ENCODE measurements at regions not wholly inside any gene's neighbourhood (a gene's known extent, or its start where the extent isn't known, plus 50 kb on each side); places are given as distances from the start of the nearest gene placed in this dataset.

DNA sequence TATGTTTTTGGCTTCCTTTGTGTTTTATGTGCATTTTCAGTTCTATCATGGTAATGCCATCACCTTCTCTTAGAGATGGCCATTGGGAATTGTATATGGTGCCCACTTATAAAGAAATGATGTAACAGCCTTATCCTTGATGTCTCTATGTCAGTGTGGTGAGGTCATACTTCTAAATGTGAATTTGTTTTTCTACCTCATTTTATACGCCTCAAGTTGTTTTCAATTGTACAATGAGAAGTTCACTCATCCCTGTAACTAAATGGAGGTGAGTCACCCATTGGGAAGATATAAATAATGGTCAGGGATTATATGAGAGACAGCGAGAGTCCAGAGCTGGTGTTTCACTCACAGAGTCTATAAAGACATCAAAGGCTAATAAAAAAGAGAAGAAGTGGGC lies 402.4 kb downstream of the AGTPBP1 start:
- no peak for TF ChIP-seq POLR2A (IDR thresholded peaks at IDR 0.05)
- TF ChIP-seq, protein P1, sequence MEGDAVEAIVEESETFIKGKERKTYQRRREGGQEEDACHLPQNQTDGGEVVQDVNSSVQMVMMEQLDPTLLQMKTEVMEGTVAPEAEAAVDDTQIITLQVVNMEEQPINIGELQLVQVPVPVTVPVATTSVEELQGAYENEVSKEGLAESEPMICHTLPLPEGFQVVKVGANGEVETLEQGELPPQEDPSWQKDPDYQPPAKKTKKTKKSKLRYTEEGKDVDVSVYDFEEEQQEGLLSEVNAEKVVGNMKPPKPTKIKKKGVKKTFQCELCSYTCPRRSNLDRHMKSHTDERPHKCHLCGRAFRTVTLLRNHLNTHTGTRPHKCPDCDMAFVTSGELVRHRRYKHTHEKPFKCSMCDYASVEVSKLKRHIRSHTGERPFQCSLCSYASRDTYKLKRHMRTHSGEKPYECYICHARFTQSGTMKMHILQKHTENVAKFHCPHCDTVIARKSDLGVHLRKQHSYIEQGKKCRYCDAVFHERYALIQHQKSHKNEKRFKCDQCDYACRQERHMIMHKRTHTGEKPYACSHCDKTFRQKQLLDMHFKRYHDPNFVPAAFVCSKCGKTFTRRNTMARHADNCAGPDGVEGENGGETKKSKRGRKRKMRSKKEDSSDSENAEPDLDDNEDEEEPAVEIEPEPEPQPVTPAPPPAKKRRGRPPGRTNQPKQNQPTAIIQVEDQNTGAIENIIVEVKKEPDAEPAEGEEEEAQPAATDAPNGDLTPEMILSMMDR (IDR thresholded peaks at IDR 0.05): no peak
